DND-41 (cell line): ENCODE measurements at regions not wholly inside any gene's neighbourhood (a gene's known extent, or its start where the extent isn't known, plus 50 kb on each side); places are given as distances from the start of the nearest gene placed in this dataset.

ENCODE experiments used
- EZH2 ChIP-seq: IDR thresholded peaks from 3 replicates; pipeline ENCODE4 v1.6.1; 2012; ENCODE audit warnings: borderline replicate concordance, low read depth, mild to moderate bottlenecking, moderate library complexity, low read length, inconsistent platforms; ENCODE audit not compliant: severe bottlenecking
- TF ChIP-seq, protein P1 (sequence below): IDR thresholded peaks from 2 replicates; pipeline ENCODE4 v1.5.1; 2012; ENCODE audit warnings: borderline replicate concordance, low read length, moderate library complexity, mild to moderate bottlenecking; ENCODE audit not compliant: poor library complexity, severe bottlenecking; ENCODE audit errors: extremely low read depth

DNA sequence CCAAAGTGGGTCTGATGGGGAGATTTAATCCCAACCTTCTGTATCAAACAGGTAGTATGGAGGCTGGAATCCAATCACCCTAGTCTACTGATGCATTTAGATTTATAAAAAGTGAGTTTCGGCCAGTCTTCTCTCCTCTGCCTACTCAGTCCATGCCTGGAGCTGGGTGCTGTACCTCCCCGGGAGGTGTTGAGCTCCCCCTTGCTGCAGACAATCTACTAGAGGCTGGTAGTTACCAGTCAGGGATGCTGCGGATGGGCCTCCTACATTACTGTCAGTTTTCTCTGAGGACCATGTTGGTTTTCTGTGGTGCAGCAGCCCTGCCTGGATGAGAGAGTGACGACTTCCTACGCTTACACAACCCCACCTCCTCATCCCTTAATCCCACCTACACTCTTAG lies 118.6 kb upstream of the CELF4 start:
- no peak for TF ChIP-seq EZH2
- TF ChIP-seq, protein P1, sequence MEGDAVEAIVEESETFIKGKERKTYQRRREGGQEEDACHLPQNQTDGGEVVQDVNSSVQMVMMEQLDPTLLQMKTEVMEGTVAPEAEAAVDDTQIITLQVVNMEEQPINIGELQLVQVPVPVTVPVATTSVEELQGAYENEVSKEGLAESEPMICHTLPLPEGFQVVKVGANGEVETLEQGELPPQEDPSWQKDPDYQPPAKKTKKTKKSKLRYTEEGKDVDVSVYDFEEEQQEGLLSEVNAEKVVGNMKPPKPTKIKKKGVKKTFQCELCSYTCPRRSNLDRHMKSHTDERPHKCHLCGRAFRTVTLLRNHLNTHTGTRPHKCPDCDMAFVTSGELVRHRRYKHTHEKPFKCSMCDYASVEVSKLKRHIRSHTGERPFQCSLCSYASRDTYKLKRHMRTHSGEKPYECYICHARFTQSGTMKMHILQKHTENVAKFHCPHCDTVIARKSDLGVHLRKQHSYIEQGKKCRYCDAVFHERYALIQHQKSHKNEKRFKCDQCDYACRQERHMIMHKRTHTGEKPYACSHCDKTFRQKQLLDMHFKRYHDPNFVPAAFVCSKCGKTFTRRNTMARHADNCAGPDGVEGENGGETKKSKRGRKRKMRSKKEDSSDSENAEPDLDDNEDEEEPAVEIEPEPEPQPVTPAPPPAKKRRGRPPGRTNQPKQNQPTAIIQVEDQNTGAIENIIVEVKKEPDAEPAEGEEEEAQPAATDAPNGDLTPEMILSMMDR = no peak
